Dendritic cell treated with granulocyte-macrophage colony-stimulating factor and Interleukin-4, amounts not matched to agents 40 ng/mL and 50 ng/mL, for 4 days (primary cell): ENCODE measurements at regions not wholly inside any gene's neighbourhood (a gene's known extent, or its start where the extent isn't known, plus 50 kb on each side); places are given as distances from the start of the nearest gene placed in this dataset.

Experiments used
- H3K27ac Mint-ChIP-seq: one replicate; pipeline ENCODE4 v1.8.0; 2022; ENCODE audit warnings: mild to moderate bottlenecking, mixed read lengths
- H3K27me3 Mint-ChIP-seq: one replicate; pipeline ENCODE4 v1.8.0; 2022; ENCODE audit warnings: mild to moderate bottlenecking, mixed read lengths
- H3K36me3 Mint-ChIP-seq: one replicate; pipeline ENCODE4 v1.8.0; 2022; ENCODE audit warnings: low read depth, mixed read lengths
- H3K4me1 Mint-ChIP-seq: one replicate; pipeline ENCODE4 v1.8.0; 2022; ENCODE audit warnings: low read depth, mixed read lengths
- H3K4me3 Mint-ChIP-seq: one replicate; pipeline ENCODE4 v1.8.0; 2022; ENCODE audit warnings: mild to moderate bottlenecking, moderate library complexity, mixed read lengths
- H3K9me3 Mint-ChIP-seq: one replicate; pipeline ENCODE4 v1.8.0; 2022; ENCODE audit warnings: mixed read lengths
- intact Hi-C: fragments of 100-400 bp; cut with micrococcal nuclease; formaldehyde crosslinking; loops from one replicate; pipeline ENCODE4 v1.15.0; 2022

DNA sequence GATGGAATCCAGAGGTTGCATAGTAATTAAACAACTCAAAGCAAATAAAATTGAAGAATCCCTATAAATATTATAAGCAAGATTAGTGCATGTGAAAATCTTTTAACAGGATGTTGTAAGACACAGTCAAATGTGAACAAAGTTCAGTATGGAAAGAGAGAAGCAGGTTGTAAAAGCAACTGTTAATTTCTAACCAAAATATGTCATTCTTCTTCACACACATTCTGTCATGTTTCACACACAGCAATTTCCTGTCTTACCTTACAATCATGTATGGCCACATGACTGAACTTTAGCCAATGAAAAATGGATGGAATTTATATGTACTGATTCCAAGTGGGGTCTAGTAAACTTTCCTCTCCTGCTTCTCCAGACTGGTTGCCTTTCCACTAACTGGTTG is 527.7 kb upstream of the TMPRSS15 start:
- H3K4me1 Mint-ChIP-seq: no peaks in the 10 kb centered on the region
- no peak overlapping the region for H3K27ac Mint-ChIP-seq
- H3K4me3 Mint-ChIP-seq: no peak overlapping the region
- peaks cover 6% of the 10 kb centered on the region for H3K9me3 Mint-ChIP-seq
- no peaks in the 10 kb centered on the region for H3K27me3 Mint-ChIP-seq
- intact Hi-C loops: no loop called here
- no peaks in the 10 kb centered on the region for H3K36me3 Mint-ChIP-seq

DNA sequence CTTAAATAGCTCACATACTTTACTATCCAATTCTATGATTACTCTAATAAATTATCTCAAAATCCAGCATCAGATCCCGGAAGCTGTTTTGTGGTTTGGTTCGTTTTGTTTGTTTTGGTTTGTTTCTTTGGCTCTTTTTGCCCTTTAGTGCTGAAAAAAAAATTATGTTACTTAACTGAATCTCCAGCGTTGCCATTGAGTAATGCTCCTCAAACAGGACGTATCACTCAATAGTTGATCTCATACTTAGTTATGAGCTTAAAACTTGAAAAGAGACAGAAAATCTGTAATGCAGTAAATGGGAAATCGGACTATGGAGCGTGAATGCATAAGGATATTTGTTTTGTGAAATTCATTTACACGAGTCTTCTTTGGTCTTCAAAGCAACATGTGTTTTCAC is 533.8 kb upstream of the TMPRSS15 start:
- Mint-ChIP-seq H3K4me3 (no peak overlapping the region), H3K27me3 (no peaks in the 10 kb centered on the region), H3K27ac (no peak overlapping the region), H3K36me3 (no peaks in the 10 kb centered on the region), H3K9me3 (peaks cover 9% of the 10 kb centered on the region), H3K4me1 (no peaks in the 10 kb centered on the region)
- intact Hi-C loops: no loop called here

DNA sequence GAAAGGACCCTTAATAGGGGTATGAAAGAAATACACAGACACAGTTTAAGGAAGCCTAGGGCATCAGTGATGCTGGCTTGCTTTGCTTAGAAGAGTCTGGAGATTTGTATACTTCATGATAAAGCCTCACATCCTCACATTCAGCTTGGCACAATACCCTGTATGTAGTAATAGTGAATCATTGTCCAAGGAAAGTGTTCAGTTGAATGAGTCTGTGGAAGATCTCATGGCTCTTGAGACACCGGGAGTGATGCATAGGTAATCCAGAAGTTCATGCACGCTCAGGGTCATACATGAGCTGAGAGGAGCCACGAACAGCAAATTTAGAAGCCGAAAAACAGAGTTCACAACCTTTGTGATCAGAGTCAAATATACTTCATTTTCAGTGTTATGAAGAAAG is 537.2 kb upstream of the TMPRSS15 start:
- intact Hi-C loops: no loop called here
- no peaks in the 10 kb centered on the region for H3K4me1 Mint-ChIP-seq
- no peak overlapping the region for H3K27ac Mint-ChIP-seq
- H3K4me3 Mint-ChIP-seq: no peak overlapping the region
- peaks cover 9% of the 10 kb centered on the region for H3K9me3 Mint-ChIP-seq
- H3K36me3 Mint-ChIP-seq: no peaks in the 10 kb centered on the region
- no peaks in the 10 kb centered on the region for H3K27me3 Mint-ChIP-seq

DNA sequence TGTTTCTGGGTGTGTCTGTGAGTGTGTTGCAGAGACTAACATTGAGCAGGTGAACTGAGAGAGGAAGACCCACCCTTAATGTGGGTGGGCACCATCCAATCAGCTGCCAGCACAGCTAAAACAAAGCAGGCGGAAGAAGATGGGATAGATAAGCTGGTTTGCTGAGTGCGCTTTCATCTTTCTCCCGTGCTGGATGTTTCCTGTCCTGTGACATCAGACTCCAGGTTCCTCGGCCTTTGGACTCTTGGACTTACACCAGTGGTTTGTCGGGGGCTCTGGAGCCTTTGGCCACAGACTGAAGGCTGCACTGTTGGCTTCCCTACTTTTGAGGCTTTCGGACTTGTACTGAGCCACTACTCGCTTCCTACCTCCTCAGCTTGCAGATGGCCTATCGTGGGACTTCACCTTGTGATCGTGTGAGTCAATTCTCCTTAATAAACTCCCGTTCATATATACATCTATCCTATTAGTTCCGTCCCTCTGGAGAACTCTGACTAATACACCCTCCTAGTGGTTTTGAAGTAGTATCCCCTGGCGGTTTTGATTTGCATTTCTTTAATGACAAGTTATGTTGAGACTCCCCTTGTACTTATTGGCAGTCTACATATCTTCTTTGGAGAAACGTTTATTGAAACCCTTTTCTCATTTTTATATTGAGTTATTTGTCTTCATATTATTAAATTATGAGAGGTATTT is 546.6 kb upstream of the TMPRSS15 start:
- Mint-ChIP-seq H3K4me1 (no peaks in the 10 kb centered on the region), H3K27ac (no peak overlapping the region), H3K36me3 (no peaks in the 10 kb centered on the region), H3K9me3 (no peaks in the 10 kb centered on the region), H3K27me3 (no peaks in the 10 kb centered on the region), H3K4me3 (no peak overlapping the region)
- intact Hi-C loops: no loop called here

DNA sequence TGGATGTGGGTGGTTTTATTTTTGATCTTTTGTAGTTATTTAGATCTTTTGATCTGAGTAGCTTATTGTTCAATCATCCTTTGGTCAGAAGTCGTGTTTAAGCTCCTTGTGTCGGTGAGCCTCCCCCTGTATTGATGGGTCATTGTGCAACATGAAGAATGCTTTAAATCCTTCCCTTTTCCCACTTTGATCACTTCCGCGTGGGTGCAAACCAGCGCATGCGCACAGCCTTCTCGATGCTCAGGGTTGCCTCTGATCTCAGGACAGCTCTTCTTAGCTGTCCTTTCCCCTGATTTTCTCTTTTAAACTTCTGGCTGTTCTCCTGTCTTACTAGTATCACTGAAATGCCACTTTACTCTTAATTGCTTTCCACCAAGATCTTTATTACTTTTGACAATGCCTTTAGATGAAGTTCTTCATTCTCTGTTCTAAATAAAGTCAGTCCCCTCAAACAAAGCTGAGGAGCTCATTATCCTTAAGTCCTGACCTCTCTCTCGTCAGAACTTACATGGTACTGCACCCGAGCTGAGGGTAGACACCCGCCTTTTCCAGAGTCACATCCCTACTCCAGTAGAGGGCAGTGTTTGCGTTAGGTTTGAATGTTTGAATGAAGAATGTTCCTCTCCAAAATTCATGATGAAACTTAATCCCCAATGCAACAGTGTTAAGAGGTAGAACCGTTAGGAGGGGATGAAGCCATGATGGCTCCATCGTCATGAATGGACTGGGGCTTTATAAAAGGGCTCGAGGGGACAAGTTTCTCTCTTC is 547.9 kb upstream of the TMPRSS15 start:
- no peaks in the 10 kb centered on the region for H3K4me1 Mint-ChIP-seq
- H3K27ac Mint-ChIP-seq: no peak overlapping the region
- intact Hi-C loops: no loop called here
- H3K9me3 Mint-ChIP-seq: no peaks in the 10 kb centered on the region
- no peak overlapping the region for H3K4me3 Mint-ChIP-seq
- no peaks in the 10 kb centered on the region for H3K27me3 Mint-ChIP-seq
- H3K36me3 Mint-ChIP-seq: no peaks in the 10 kb centered on the region

DNA sequence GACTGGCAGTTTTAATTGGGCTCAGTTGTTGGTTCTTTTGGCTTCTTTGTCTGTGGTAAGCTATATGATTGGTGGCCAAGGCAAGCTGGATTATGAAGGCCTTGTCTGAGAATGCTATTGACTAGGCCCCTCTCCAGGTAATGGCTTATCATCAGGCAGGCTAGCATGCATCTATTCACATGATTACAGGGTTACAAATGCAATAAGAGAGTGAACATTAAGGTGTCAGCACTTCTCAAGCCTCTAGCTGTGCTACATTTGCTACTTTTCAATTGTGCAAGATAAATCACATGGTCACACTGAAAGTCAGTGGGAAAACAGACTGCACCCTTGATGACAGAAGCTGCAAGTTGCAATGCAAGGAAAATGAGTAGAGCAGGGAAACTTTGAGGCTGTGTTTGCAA is 550.9 kb upstream of the TMPRSS15 start:
- Mint-ChIP-seq H3K4me3 (no peak overlapping the region), H3K9me3 (no peaks in the 10 kb centered on the region), H3K4me1 (no peaks in the 10 kb centered on the region), H3K27ac (no peak overlapping the region), H3K36me3 (no peaks in the 10 kb centered on the region), H3K27me3 (no peaks in the 10 kb centered on the region)
- intact Hi-C loops: no loop called here

DNA sequence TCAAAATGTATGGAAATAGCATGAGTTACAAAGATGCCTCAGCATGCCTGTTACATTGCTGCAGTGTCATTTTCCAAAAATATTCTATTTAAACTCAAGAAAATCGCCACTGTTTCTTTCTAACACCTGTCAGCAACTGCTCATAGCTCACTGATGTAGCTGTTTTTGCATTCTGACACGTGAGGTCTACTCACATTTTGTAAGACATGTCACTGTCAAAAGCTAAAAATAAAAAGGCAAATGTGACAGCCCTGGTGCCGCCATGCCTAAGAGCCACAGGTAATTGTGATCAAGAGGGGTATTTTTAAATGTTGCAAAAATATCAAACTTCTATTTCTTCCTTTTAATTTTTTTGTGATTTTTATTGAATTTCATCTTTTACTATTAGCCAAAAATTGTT is 556.2 kb upstream of the TMPRSS15 start:
- Mint-ChIP-seq H3K36me3 (no peaks in the 10 kb centered on the region), H3K4me3 (no peak overlapping the region), H3K9me3 (peaks cover 11% of the 10 kb centered on the region), H3K4me1 (no peaks in the 10 kb centered on the region), H3K27ac (no peak overlapping the region), H3K27me3 (no peaks in the 10 kb centered on the region)
- intact Hi-C loops: no loop called here

DNA sequence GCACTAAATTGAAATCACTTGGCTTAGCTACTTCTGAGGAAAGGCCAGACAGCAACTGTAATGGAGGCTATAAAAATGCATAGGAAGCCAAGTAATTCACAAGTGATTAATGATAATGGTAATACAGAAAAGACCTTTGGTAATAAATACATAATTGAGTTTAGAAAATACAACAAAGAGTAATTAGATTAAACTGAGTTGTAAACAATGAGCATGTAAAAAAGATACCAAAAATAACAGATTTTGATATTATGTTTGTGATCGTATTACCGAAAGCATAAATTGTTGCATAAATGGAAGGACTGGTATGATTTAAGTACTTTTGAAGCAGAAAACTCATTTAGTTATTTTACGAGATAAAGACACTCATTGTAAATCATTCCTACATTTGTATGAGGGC is 556.7 kb upstream of the TMPRSS15 start:
- intact Hi-C loops: no loop called here
- no peaks in the 10 kb centered on the region for H3K4me1 Mint-ChIP-seq
- no peak overlapping the region for H3K4me3 Mint-ChIP-seq
- H3K36me3 Mint-ChIP-seq: no peaks in the 10 kb centered on the region
- no peak overlapping the region for H3K27ac Mint-ChIP-seq
- no peaks in the 10 kb centered on the region for H3K27me3 Mint-ChIP-seq
- peaks cover 11% of the 10 kb centered on the region for H3K9me3 Mint-ChIP-seq

DNA sequence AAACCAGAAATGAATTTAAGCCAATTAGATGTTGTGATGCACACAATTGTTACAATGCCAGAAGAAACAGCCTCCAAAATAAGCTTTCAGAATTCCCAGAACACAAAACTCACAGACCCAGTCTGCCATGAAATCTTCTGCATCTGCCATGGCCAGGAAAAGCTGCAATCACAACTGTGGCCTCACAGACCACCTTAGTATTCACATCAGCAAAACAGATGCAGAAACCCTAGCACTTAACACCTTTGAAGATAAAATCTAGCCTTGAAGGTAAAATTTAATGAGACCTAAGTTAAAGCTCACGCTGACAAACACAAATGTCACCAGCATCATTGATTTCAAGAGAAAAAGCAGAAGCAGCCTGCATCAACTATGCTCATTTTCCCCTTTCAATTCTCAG is 566.8 kb upstream of the TMPRSS15 start:
- H3K27me3 Mint-ChIP-seq: no peaks in the 10 kb centered on the region
- intact Hi-C loops: no loop called here
- H3K4me1 Mint-ChIP-seq: no peaks in the 10 kb centered on the region
- H3K4me3 Mint-ChIP-seq: no peak overlapping the region
- peaks cover 26% of the 10 kb centered on the region for H3K9me3 Mint-ChIP-seq
- H3K27ac Mint-ChIP-seq: no peak overlapping the region
- H3K36me3 Mint-ChIP-seq: no peaks in the 10 kb centered on the region

DNA sequence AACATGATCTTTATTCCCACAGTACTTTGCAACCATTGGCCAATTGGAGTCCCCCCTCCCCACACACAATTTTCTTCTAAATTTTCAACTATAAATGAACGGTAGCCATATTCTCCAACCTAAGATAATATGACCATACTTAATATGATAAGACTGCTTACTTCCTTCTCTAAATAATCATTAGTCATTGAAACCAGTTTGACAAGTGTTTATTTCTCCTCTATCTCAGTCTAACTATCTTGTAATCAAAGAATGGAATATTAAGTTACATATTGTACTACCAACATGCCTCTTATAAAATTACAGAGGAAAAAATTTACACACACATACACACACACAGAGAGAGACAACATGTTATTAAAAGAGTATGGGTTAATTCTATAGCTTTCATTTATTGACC is 567.4 kb upstream of the TMPRSS15 start:
- no peak overlapping the region for H3K4me3 Mint-ChIP-seq
- no peaks in the 10 kb centered on the region for H3K27me3 Mint-ChIP-seq
- intact Hi-C loops: no loop called here
- no peaks in the 10 kb centered on the region for H3K4me1 Mint-ChIP-seq
- H3K36me3 Mint-ChIP-seq: no peaks in the 10 kb centered on the region
- H3K9me3 Mint-ChIP-seq: peaks cover 31% of the 10 kb centered on the region
- H3K27ac Mint-ChIP-seq: no peak overlapping the region

DNA sequence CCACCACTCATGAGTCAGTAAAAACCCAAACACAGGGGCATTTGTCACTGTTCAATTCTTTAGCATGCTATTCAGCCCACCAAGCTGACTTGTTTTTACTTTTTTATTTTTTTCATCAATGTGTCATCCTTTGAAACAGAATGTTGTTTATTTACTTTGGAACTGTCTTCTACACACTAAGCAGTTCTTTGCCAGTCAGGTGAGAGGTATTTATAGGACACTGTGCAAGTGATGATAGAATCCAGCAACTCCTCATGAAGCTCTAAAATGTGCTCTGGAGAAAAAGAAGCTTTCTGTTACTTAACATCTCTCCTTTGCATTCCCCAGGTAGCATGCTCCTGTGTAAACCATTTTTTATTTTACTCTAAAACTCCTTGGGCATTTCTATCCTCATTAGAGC is 582.0 kb upstream of the TMPRSS15 start:
- Mint-ChIP-seq H3K4me1 (no peaks in the 10 kb centered on the region), H3K36me3 (no peaks in the 10 kb centered on the region), H3K4me3 (no peak overlapping the region), H3K27ac (no peak overlapping the region), H3K9me3 (peaks cover 62% of the 10 kb centered on the region), H3K27me3 (no peaks in the 10 kb centered on the region)
- intact Hi-C loops: no loop called here

DNA sequence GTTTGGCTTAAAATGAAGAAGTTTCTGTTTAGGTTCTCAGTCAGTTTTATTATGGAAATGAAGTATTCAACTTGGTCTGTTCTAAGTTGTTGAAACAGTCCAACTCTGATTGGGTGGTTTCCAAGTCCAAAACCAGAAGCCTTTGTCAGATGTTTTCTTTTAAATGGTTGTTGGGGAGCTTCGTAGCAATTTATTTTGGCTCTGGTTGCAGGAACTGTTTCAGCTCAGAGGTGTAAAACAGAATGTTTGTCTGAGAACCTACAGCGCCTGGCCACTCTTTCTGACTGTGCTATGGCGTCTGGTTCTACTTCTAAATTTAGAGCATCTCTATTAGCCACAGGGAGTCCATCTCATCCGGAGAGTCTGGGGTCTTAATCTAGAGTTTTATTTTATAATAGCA is 582.6 kb upstream of the TMPRSS15 start:
- Mint-ChIP-seq H3K27me3 (no peaks in the 10 kb centered on the region), H3K4me3 (no peak overlapping the region), H3K36me3 (no peaks in the 10 kb centered on the region), H3K4me1 (no peaks in the 10 kb centered on the region), H3K27ac (no peak overlapping the region), H3K9me3 (peaks cover 62% of the 10 kb centered on the region)
- intact Hi-C loops: no loop called here

DNA sequence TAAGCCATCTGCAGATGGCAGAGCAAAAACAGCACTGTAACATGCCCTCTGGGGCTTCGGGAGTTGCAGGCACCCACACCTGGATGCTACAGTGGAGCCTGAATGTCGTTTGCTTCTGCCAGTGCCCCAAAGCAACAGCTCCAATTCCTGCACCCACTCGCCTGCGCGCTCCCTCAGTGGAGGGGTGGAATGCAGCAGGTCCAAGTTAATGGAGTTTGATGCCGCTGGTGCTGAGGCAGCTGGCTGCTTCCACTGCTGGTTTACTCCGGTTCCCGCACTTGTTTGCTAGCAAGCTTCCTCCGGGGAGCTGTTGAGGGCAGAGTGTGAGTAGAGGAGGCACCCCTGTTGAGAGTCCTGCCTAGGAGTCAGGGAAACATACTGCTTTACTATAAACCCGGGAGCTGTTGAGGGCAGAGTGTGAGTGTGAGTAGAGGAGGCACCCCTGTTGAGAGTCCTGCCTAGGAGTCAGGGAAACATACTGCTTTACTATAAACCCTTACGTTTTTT is 584.0 kb upstream of the TMPRSS15 start:
- H3K27ac Mint-ChIP-seq: no peak overlapping the region

DNA sequence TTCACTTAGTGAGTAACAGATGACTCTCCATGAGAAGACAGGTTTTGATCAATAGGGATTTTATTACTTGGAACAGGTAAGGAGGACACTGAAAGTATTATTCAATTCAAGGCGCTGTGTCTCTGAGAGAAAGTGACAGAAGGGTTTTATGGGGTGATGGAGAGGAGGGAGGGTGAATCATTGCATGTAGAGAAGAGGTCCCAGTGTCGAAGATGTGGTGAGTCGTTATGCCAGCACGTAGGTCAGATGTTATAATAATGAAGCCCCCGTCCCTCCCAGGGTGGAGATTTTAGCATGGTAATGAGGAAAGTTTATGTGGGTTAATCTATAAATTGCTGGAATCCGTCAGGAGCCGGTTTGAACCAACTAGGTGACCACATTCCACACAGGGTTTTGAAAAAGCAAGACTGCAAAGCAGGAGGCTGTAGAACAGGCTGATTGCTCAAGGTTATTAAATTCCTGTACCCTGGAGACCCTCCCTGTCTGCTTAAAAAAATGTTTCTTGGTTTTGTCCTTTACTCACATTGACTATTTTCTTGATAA is 586.4 kb upstream of the TMPRSS15 start:
- Mint-ChIP-seq H3K4me1 (no peaks in the 10 kb centered on the region), H3K27me3 (no peaks in the 10 kb centered on the region), H3K27ac (no peak overlapping the region), H3K36me3 (no peaks in the 10 kb centered on the region), H3K4me3 (no peak overlapping the region), H3K9me3 (peaks cover 62% of the 10 kb centered on the region)
- intact Hi-C loops: no loop called here

More for the DNA sequence above, 584.0 kb upstream of the TMPRSS15 start:
- intact Hi-C loops: no loop called here
- Mint-ChIP-seq H3K4me3 (no peak overlapping the region), H3K27me3 (no peaks in the 10 kb centered on the region), H3K4me1 (no peaks in the 10 kb centered on the region), H3K36me3 (no peaks in the 10 kb centered on the region), H3K9me3 (peaks cover 64% of the 10 kb centered on the region)
